Heart left ventricle (tissue), 13 donors: ENCODE measurements at regions not wholly inside any gene's neighbourhood (a gene's known extent, or its start where the extent isn't known, plus 50 kb on each side); places are given as distances from the start of the nearest gene placed in this dataset.

Experiments
- CTCF ChIP-seq, 12 donors: fragments of 200-600 bp; sonication (generic) in 4 of 12; IDR thresholded peaks; one replicate each; pipeline versions ENCODE4 v1.5.0 to v1.8.0; 2018 to 2022; ENCODE audit warnings: antibody characterized with exemption in 12 of 12, mild to moderate bottlenecking in 5 of 12
- POLR2A ChIP-seq, 2 donors: fragments of 450-650 bp; IDR thresholded peaks; one replicate each; pipeline ENCODE4 v1.6.1; 2017; ENCODE audit warnings: antibody characterized with exemption in 2 of 2, mild to moderate bottlenecking in 2 of 2, moderate library complexity in 2 of 2
- donor health status: ischemic (EF 13 %, LVEDD 7.1; RV severe dilation, severe dysfunction).
- donor health status: DM: no; HTN: yes; CAD: no.
- donor health status: DM: no; HTN: no; CAD: no.
- donor health status: ischemic (EF 25% LVEDD 6.9; RV normal size, moderate dysfunction).
- donor health status: ischemic (EF 25% LVEDD 5.7; RV mildly dilated, moderate dysfunction).
- donor health status: ischemic (EF 35%, LVEDD 5.7; RV mildly dilated, moderate dysfunction).
- donor health status: nonischemic (EF 11% LVEDD 7.7; RV severe dilation, severe dysfunction).
- donor health status: DM: yes; HTN: yes; CAD: no.
- donor health status: PGD.
- donor health status: ischemic (EF 29% LVEDD 5.4; RV normal size, mild dysfunction).
- donor health status: nonischemic (EF 23%, LVEDD 6.1; RV moderate dilation, normal function).

- TF ChIP-seq CTCF (IDR thresholded peaks at IDR 0.05), result no peak
- TF ChIP-seq POLR2A (IDR thresholded peaks at IDR 0.05), result no peak
Measured at GRCh38 chr2:67948506-67948905, 114.3 kb downstream of the C1D start.
